Erythroblast (primary cell): ENCODE measurements at regions not wholly inside any gene's neighbourhood (a gene's known extent, or its start where the extent isn't known, plus 50 kb on each side); places are given as distances from the start of the nearest gene placed in this dataset.

Experiments used
- DNase-seq, 2 experiments: peaks; one replicate each; lab custom pipeline; 2025; lab: John Stamatoyannopoulos, UW
- GATA1 ChIP-seq: IDR thresholded peaks from 2 replicates; pipeline ENCODE4 v1.6.1; 2011; ENCODE audit warnings: low read depth, mild to moderate bottlenecking, control low read depth, low read length, moderate library complexity
- POLR2A ChIP-seq: IDR thresholded peaks from 2 replicates; pipeline ENCODE4 v1.6.1; 2011; ENCODE audit warnings: mild to moderate bottlenecking, low read length

- TF ChIP-seq POLR2A = no peak
- TF ChIP-seq GATA1 = no peak
- no peak for DNase-seq
Measured at GRCh38 chr2:16008331-16008850, 68.0 kb downstream of the MYCN start.

GRCh38 chr2:16007167-16007934 lies 67.0 kb downstream of the MYCN start:
- no peak for DNase-seq
- no peak for TF ChIP-seq POLR2A
- TF ChIP-seq GATA1 = no peak

DNA sequence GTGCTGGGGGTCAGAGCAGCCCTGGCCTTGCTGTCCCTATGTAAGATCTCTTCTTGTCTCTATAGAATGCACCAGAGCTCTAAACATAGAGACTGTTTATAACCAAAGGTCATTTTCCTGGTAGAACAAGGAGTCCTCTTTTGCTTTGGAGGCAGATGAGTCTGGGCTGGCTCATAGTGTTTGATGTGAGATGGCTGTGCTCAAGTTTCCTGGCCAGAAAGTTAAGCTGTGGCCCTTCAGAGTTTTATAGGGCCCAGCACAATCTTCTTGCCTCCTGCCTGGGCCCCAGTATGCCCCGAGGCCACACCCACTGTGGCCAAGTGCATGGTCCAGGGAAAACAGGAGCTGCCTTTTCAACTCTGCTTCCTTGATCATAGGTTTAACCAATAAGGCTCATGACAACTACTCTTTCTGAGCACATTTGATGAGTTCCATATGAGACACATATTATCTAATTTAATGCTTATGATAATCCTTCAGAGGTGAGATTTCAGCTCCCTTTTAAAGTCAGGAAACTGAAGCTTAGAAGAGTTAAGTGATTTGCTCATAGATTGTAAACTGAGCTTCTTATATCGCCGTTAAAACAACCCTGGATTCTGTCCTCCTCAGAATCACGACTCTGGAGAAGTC lies 66.3 kb downstream of the MYCN start:
- no peak for TF ChIP-seq GATA1
- no peak for TF ChIP-seq POLR2A
- DNase-seq = no peak

DNA sequence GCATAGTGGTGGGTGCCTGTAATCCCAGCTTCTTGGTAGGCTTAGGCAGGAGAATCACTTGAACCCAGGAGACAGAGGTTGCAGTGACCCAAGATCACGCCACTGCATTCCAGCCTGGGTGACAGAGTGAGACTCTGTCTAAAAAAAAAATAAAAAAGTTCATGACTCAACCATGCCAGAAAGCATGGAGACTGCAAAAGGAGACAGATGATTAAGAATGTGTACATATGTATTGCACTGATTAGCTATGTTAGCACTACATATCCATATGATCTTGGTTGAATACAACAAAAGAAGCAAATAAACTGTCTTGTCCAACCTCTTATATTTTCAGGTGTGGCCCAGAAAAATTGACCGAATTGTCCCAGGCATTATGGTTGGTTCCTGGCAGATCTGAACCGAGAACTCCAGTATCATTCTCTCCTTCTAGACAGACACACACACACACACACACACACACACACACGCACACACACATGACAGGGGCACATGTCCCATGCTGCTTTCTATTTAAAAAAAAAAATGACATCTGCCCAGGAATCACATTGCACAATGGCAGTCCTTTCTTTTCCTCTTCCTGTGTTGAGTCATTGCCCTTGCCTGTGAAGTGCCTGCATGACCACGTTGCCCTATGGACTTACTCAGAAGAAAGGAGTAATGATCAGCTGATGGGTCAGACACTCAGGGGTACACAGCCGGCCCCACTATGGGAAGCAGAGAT lies 65.6 kb downstream of the MYCN start:
- no peak for DNase-seq
- TF ChIP-seq POLR2A (no peak), GATA1 (no peak)

GRCh38 chr2:16005389-16005788 lies 65.0 kb downstream of the MYCN start:
- DNase-seq = no peak
- no peak for TF ChIP-seq POLR2A
- TF ChIP-seq GATA1 = no peak

GRCh38 chr2:16003809-16004208 lies 63.5 kb downstream of the MYCN start:
- DNase-seq = no peak
- TF ChIP-seq POLR2A (no peak), GATA1 (no peak)

DNA sequence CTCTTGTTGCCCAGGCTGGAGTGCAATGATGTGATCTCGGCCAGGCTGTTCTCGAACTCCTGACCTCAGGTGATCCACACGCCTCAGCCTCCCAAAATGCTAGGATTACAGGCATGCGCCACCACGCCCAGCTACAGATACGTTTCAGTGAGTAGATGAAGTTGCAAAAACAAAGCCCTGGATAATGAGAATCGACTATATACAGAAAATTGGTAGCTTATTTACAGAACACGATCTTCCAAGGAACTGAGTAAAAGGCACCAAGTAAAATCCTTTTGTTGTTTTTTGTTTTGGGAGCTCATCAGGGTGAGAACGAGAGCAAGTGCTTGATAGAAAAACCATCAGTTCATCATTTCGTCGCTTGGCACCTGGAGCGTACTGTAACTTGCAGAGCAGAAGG lies 62.8 kb downstream of the MYCN start:
- TF ChIP-seq POLR2A (no peak), GATA1 (no peak)
- no peak for DNase-seq

DNA sequence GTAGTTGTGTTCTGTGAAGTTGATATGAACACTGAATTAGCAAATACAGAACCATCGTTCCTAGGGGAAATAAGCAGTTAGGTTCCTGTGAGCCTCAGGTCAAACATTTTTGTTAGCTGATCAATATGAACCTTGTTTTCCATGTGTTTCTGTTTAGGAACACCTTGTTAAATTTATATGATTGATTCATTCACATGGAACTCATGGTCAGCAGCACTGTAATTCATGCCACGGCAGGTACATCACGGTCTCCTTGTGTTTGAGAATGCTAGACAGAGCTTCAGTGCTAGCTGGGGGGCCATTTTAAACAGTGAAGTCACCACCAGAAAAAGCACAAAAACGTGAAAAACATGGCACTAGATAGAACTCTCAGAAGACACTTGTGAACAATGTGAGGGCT lies 62.2 kb downstream of the MYCN start:
- TF ChIP-seq GATA1 (no peak), POLR2A (no peak)
- no peak for DNase-seq

- TF ChIP-seq POLR2A (no peak), GATA1 (no peak)
- DNase-seq = no peak
Measured at GRCh38 chr2:16002144-16002543, 61.8 kb downstream of the MYCN start.

DNA sequence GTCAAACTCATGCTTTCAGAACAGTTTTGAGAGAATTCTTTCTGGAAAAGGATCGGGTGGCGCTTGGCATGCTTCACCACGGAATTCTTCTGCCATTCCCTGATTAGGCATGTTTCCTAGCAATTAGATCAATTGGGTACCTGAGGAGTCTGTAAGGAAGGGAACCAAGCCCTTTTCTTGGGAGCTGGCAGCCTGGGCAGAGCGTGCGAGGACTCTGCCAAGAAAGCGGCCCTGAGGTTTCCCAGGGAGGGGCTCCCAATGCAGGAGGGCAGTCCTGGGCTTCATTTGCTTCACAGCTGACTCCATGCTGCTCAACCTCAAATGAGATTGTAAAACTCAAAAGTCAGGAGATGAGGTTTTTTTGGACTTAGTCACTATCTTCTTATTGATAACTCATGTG lies 60.3 kb downstream of the MYCN start:
- TF ChIP-seq GATA1 (no peak), POLR2A (no peak)
- DNase-seq = no peak

DNA sequence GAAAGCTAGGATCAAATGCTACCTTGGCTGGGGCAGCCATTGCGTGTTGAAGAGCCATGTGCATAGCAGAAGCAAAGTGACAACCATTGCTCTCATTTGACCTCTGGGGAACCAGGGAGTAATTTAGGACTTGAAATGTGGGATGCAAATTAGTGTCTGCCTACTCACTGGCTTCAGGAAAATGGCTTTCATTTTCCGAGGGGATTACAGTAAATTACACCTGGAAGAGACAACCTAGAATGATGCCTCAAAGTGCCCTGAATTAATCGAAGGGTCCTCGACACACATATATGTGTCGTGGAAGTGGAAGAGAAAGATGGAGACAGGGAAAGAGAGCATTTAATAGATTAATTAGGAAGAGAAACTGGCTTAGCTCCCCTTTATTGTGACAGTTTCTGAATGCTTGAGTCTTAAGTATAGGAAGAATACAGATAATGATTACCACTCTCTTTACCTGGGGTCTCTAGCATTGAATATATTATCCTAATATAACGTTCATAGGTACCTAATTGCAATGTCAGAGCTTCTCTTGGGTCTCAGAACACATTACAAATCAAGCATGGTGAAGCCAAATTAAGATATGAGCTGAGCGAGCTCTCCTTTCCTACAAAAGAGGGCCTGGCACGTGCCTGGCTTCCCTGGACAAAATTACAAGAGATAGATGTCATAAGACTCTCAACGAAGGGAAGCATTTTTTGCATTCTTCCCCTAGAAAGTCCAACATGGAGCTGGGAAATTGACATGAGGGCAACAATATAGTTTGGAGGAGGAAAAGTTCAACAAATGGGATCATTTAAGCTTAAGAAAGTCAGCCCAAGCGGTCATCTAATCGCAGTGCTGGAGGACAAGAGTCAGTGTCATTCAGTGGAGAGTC lies 59.5 kb downstream of the MYCN start:
- no peak for TF ChIP-seq GATA1
- DNase-seq = no peak

GRCh38 chr2:15997728-15998280 lies 57.5 kb downstream of the MYCN start:
- DNase-seq = no peak
- TF ChIP-seq GATA1 = no peak
- no peak for TF ChIP-seq POLR2A
